ENCODE measurements at regions not wholly inside any gene's neighbourhood (a gene's known extent, or its start where the extent isn't known, plus 50 kb on each side); places are given as distances from the start of the nearest gene placed in this dataset.

- Histone ChIP-seq H3K4me3 (ENCODE audit: low read length) (no peak overlapping the region), H4K20me1 (ENCODE audit: insufficient read depth, low read length) (no peaks in the 10 kb centered on the region)
These were observed 466.1 kb downstream of the PDCD6IP start for GRCh38 chr3:34264337-34265041.

GRCh38 chr3:34267088-34267487 lies 468.7 kb downstream of the PDCD6IP start:
- no peak overlapping the region for H2AFZ ChIP-seq (ENCODE audit: low read depth, low read length)
- no peak overlapping the region for H3K27ac ChIP-seq (ENCODE audit: low read length)
- H3K79me2 ChIP-seq (ENCODE audit: low read length): no peaks in the 10 kb centered on the region
- peaks cover 15% of the 10 kb centered on the region for H3K4me1 ChIP-seq (ENCODE audit: low read length)
- H3K4me3 ChIP-seq (ENCODE audit: low read length): no peak overlapping the region
- no peak overlapping the region for H3K4me2 ChIP-seq (ENCODE audit: low read length)
- no peak overlapping the region for H3K9ac ChIP-seq (ENCODE audit: low read length)
- no peaks in the 10 kb centered on the region for H3K36me3 ChIP-seq (replicated peaks; ENCODE audit: low read depth, low read length)
- no peak for TF ChIP-seq EZH2phosphoT487 (IDR thresholded peaks at IDR 0.05; ENCODE audit: low read depth)
- TF ChIP-seq CTCF (IDR thresholded peaks at IDR 0.05; ENCODE audit: low read depth, low read length): no peak
- H3K9me3 ChIP-seq (ENCODE audit: insufficient read depth, low read length): 0 out of 2 replicates have a peak, but pooled peaks cover 4% of the 10 kb centered on the region
- no peaks in the 10 kb centered on the region for H4K20me1 ChIP-seq (ENCODE audit: insufficient read depth, low read length)
- H3K27me3 ChIP-seq (ENCODE audit: low read depth, low read length): no peaks in the 10 kb centered on the region

More at GRCh38 chr3:34264337-34265041, 466.1 kb downstream of the PDCD6IP start:
- Histone ChIP-seq H2AFZ (ENCODE audit: low read depth, low read length) (no peak overlapping the region), H3K4me1 (ENCODE audit: low read length) (peaks cover 33% of the 10 kb centered on the region), H3K79me2 (ENCODE audit: low read length) (no peaks in the 10 kb centered on the region), H3K27ac (ENCODE audit: low read length) (no peak overlapping the region), H3K27me3 (ENCODE audit: low read depth, low read length) (no peaks in the 10 kb centered on the region), H3K4me2 (ENCODE audit: low read length) (no peak overlapping the region), H3K9ac (ENCODE audit: low read length) (no peak overlapping the region), H3K9me3 (ENCODE audit: insufficient read depth, low read length) (no peaks in the 10 kb centered on the region), H3K36me3 (replicated peaks; ENCODE audit: low read depth, low read length) (no peaks in the 10 kb centered on the region)
- TF ChIP-seq CTCF (IDR thresholded peaks at IDR 0.05; ENCODE audit: low read depth, low read length) (no peak), EZH2phosphoT487 (IDR thresholded peaks at IDR 0.05; ENCODE audit: low read depth) (no peak)

GRCh38 chr3:34268032-34268709 lies 469.7 kb downstream of the PDCD6IP start:
- Histone ChIP-seq H3K4me2 (ENCODE audit: low read length) (no peak overlapping the region), H3K9me3 (ENCODE audit: insufficient read depth, low read length) (0 out of 2 replicates have a peak, but pooled peaks cover 4% of the 10 kb centered on the region), H2AFZ (ENCODE audit: low read depth, low read length) (0 out of 2 replicates have a peak overlapping the region, but pooled peaks have one; percentile 3), H3K9ac (ENCODE audit: low read length) (no peak overlapping the region), H3K36me3 (replicated peaks; ENCODE audit: low read depth, low read length) (no peaks in the 10 kb centered on the region), H3K27me3 (ENCODE audit: low read depth, low read length) (no peaks in the 10 kb centered on the region), H3K27ac (ENCODE audit: low read length) (no peak overlapping the region), H3K4me1 (ENCODE audit: low read length) (peaks cover 4% of the 10 kb centered on the region), H3K79me2 (ENCODE audit: low read length) (no peaks in the 10 kb centered on the region), H4K20me1 (ENCODE audit: insufficient read depth, low read length) (no peaks in the 10 kb centered on the region), H3K4me3 (ENCODE audit: low read length) (no peak overlapping the region)
- TF ChIP-seq CTCF (IDR thresholded peaks at IDR 0.05; ENCODE audit: low read depth, low read length) (no peak), EZH2phosphoT487 (IDR thresholded peaks at IDR 0.05; ENCODE audit: low read depth) (no peak)

GRCh38 chr3:34275811-34276210 lies 477.4 kb downstream of the PDCD6IP start:
- Histone ChIP-seq H3K27ac (ENCODE audit: low read length) (no peak overlapping the region), H2AFZ (ENCODE audit: low read depth, low read length) (no peak overlapping the region), H3K4me3 (ENCODE audit: low read length) (no peak overlapping the region), H3K4me1 (ENCODE audit: low read length) (peaks cover 9% of the 10 kb centered on the region), H3K27me3 (ENCODE audit: low read depth, low read length) (no peaks in the 10 kb centered on the region), H3K79me2 (ENCODE audit: low read length) (no peaks in the 10 kb centered on the region), H3K9me3 (ENCODE audit: insufficient read depth, low read length) (0 out of 2 replicates have a peak, but pooled peaks cover 4% of the 10 kb centered on the region), H3K36me3 (replicated peaks; ENCODE audit: low read depth, low read length) (no peaks in the 10 kb centered on the region), H3K9ac (ENCODE audit: low read length) (no peak overlapping the region), H4K20me1 (ENCODE audit: insufficient read depth, low read length) (no peaks in the 10 kb centered on the region), H3K4me2 (ENCODE audit: low read length) (no peak overlapping the region)
- TF ChIP-seq EZH2phosphoT487 (IDR thresholded peaks at IDR 0.05; ENCODE audit: low read depth): no peak
- no peak for TF ChIP-seq CTCF (IDR thresholded peaks at IDR 0.05; ENCODE audit: low read depth, low read length)
